Ishikawa (cell line): ENCODE measurements at regions not wholly inside any gene's neighbourhood (a gene's known extent, or its start where the extent isn't known, plus 50 kb on each side); places are given as distances from the start of the nearest gene placed in this dataset.

Source experiments
- CEBPB ChIP-seq: IDR thresholded peaks from 2 replicates; pipeline ENCODE4 v1.6.1; 2012
- CREB1 ChIP-seq: IDR thresholded peaks from 2 replicates; pipeline ENCODE4 v1.6.1; 2012; ENCODE audit warnings: low read depth
- EGR1 ChIP-seq: IDR thresholded peaks from 2 replicates; pipeline ENCODE4 v1.6.1; 2012
- EP300 ChIP-seq: IDR thresholded peaks from 2 replicates; pipeline ENCODE4 v1.6.1; 2012; ENCODE audit warnings: borderline replicate concordance
- FOXM1 ChIP-seq: IDR thresholded peaks from 2 replicates; pipeline ENCODE4 v1.6.1; 2012; ENCODE audit warnings: low read depth, borderline replicate concordance
- MAX ChIP-seq: IDR thresholded peaks from 2 replicates; pipeline ENCODE4 v1.6.1; 2012
- NFIC ChIP-seq: IDR thresholded peaks from 2 replicates; pipeline ENCODE4 v1.6.1; 2012
- RAD21 ChIP-seq: IDR thresholded peaks from 2 replicates; pipeline ENCODE4 v1.6.1; 2012; ENCODE audit warnings: low read depth
- REST ChIP-seq: IDR thresholded peaks from 2 replicates; pipeline ENCODE4 v1.6.1; 2012; ENCODE audit warnings: low read depth, mild to moderate bottlenecking
- TAF1 ChIP-seq: IDR thresholded peaks from 2 replicates; pipeline ENCODE4 v1.6.1; 2012; ENCODE audit warnings: low read depth, mild to moderate bottlenecking
- TCF12 ChIP-seq: IDR thresholded peaks from 2 replicates; pipeline ENCODE4 v1.6.1; 2012; ENCODE audit warnings: low read depth
- TEAD4 ChIP-seq: IDR thresholded peaks from 2 replicates; pipeline ENCODE4 v1.6.1; 2012
- USF1 ChIP-seq: IDR thresholded peaks from 2 replicates; pipeline ENCODE4 v1.6.1; 2012
- YY1 ChIP-seq: IDR thresholded peaks from 2 replicates; pipeline ENCODE4 v1.6.1; 2012; ENCODE audit warnings: low read depth
- ZBTB7A ChIP-seq: IDR thresholded peaks from 2 replicates; pipeline ENCODE4 v1.6.1; 2012; ENCODE audit warnings: low read depth

- no peak for TF ChIP-seq MAX
- TF ChIP-seq YY1, result no peak
These were observed 314.5 kb upstream of the MMADHC start for GRCh38 chr2:149902081-149902480.

- TF ChIP-seq EP300 (no peak), CREB1 (no peak), EGR1 (no peak)
These were observed 313.8 kb upstream of the MMADHC start for GRCh38 chr2:149901231-149901859.

GRCh38 chr2:149899390-149899789 lies 311.8 kb upstream of the MMADHC start:
- TF ChIP-seq REST (no peak), ZBTB7A (no peak), TCF12 (no peak), MAX (no peak), NFIC (no peak), CREB1 (no peak), YY1 (no peak), USF1 (no peak), FOXM1 (no peak), EGR1 (no peak), CEBPB (no peak), RAD21 (no peak), TAF1 (no peak), TEAD4 (no peak), EP300 (no peak)

- TF ChIP-seq YY1 (no peak), CREB1 (no peak), RAD21 (no peak), CEBPB (no peak), MAX (no peak), FOXM1 (no peak), NFIC (no peak), EGR1 (no peak), REST (no peak), USF1 (no peak), EP300 (no peak), TEAD4 (no peak), TCF12 (no peak), ZBTB7A (no peak)
These were observed 307.2 kb upstream of the MMADHC start for GRCh38 chr2:149894760-149895159.

GRCh38 chr2:149894226-149894625 lies 306.7 kb upstream of the MMADHC start:
- no peak for TF ChIP-seq NFIC
- no peak for TF ChIP-seq REST
- no peak for TF ChIP-seq FOXM1
